Loucy (cell line): ENCODE measurements at regions not wholly inside any gene's neighbourhood (a gene's known extent, or its start where the extent isn't known, plus 50 kb on each side); places are given as distances from the start of the nearest gene placed in this dataset.

Experiments used
- H2AFZ ChIP-seq: fragments of 200-600 bp; sonication (generic); 2 replicates; pipeline ENCODE4 v1.6.0; 2016; ENCODE audit warnings: antibody characterized with exemption, mild to moderate bottlenecking, low read length, moderate library complexity
- H3F3A ChIP-seq: fragments of 200-600 bp; 2 replicates; pipeline ENCODE4 v1.6.0; 2016; ENCODE audit warnings: antibody characterized with exemption, low read depth, mild to moderate bottlenecking
- H3K27me3 ChIP-seq: fragments of 200-600 bp; sonication (generic); 2 replicates; pipeline ENCODE4 v1.6.1; 2014; ENCODE audit warnings: low read length, mild to moderate bottlenecking; ENCODE audit not compliant: insufficient read depth, poor library complexity, severe bottlenecking
- H3K36me3 ChIP-seq: fragments of 200-600 bp; sonication (generic); 2 replicates; pipeline ENCODE4 v1.6.1; 2016; ENCODE audit warnings: low read length; ENCODE audit not compliant: insufficient read depth
- H3K4me1 ChIP-seq: fragments of 200-600 bp; sonication (generic); 2 replicates; pipeline ENCODE4 v1.5.1; 2014; ENCODE audit warnings: low read length, mild to moderate bottlenecking; ENCODE audit not compliant: insufficient read depth, poor library complexity, severe bottlenecking
- H3K4me2 ChIP-seq: fragments of 200-600 bp; sonication (generic); 2 replicates; pipeline ENCODE4 v1.6.0; 2014; ENCODE audit warnings: antibody characterized with exemption, low read length, low read depth, mild to moderate bottlenecking; ENCODE audit not compliant: poor library complexity, severe bottlenecking
- H3K4me3 ChIP-seq: fragments of 200-600 bp; sonication (generic); 2 replicates; pipeline ENCODE4 v1.5.1; 2014; ENCODE audit warnings: low read length, mild to moderate bottlenecking, mixed read lengths; ENCODE audit not compliant: poor library complexity, severe bottlenecking
- H3K79me2 ChIP-seq: fragments of 200-600 bp; sonication (generic); 2 replicates; pipeline ENCODE4 v1.6.1; 2014; ENCODE audit warnings: low read length; ENCODE audit not compliant: insufficient read depth
- H3K9ac ChIP-seq: fragments of 200-600 bp; sonication (generic); 2 replicates; pipeline ENCODE4 v1.6.0; 2014; ENCODE audit warnings: mild to moderate bottlenecking, low read depth, low read length, moderate library complexity; ENCODE audit not compliant: poor library complexity, severe bottlenecking
- H3K9me2 ChIP-seq: fragments of 200-600 bp; sonication (generic); replicated peaks from 2 replicates; pipeline ENCODE4 v1.6.1; 2016; ENCODE audit warnings: low read depth, low read length, mixed read lengths
- H3K9me3 ChIP-seq: fragments of 200-600 bp; sonication (generic); 2 replicates; pipeline ENCODE4 v1.6.1; 2014; ENCODE audit warnings: mild to moderate bottlenecking, antibody characterized with exemption, low read length, low read depth; ENCODE audit not compliant: insufficient read depth
- H4K20me1 ChIP-seq: fragments of 200-600 bp; sonication (generic); 2 replicates; pipeline ENCODE4 v1.6.0; 2014; ENCODE audit warnings: antibody characterized with exemption, low read length, mild to moderate bottlenecking; ENCODE audit not compliant: insufficient read depth, poor library complexity, severe bottlenecking
- CTCF ChIP-seq: fragments of 200-600 bp; sonication (generic); conservative IDR thresholded peaks from 2 replicates; pipeline ENCODE4 v1.5.1; 2014; ENCODE audit warnings: mild to moderate bottlenecking, antibody characterized with exemption, low read length
- EZH2phosphoT487 ChIP-seq: fragments of 200-600 bp; IDR thresholded peaks from 2 replicates; pipeline ENCODE4 v1.6.1; 2018; ENCODE audit warnings: antibody characterized with exemption, mild to moderate bottlenecking, moderate library complexity, borderline replicate concordance

GRCh38 chr6:169045486-169045885 lies 208.2 kb downstream of the THBS2 start:
- Histone ChIP-seq H3K4me3 (no peak overlapping the region), H3K27me3 (no peaks in the 10 kb centered on the region), H3F3A (no peaks in the 10 kb centered on the region), H4K20me1 (no peaks in the 10 kb centered on the region), H3K4me1 (no peaks in the 10 kb centered on the region), H3K9ac (no peak overlapping the region), H2AFZ (no peak overlapping the region), H3K79me2 (no peaks in the 10 kb centered on the region), H3K9me2 (no peaks in the 10 kb centered on the region), H3K4me2 (no peak overlapping the region), H3K9me3 (peaks cover 11% of the 10 kb centered on the region; the same call in 1 of the 2 replicates), H3K36me3 (no peaks in the 10 kb centered on the region)
- TF ChIP-seq CTCF (no peak), EZH2phosphoT487 (no peak)

- no peak overlapping the region for H3K9ac ChIP-seq
- no peak overlapping the region for H2AFZ ChIP-seq
- no peaks in the 10 kb centered on the region for H3F3A ChIP-seq
- H3K9me2 ChIP-seq = no peaks in the 10 kb centered on the region
- H3K36me3 ChIP-seq = no peaks in the 10 kb centered on the region
- H3K79me2 ChIP-seq = no peaks in the 10 kb centered on the region
- no peak overlapping the region for H3K4me3 ChIP-seq
- peaks cover 16% of the 10 kb centered on the region; the same call in 1 of the 2 replicates for H3K9me3 ChIP-seq
- no peaks in the 10 kb centered on the region for H4K20me1 ChIP-seq
- H3K4me2 ChIP-seq = no peak overlapping the region
- no peaks in the 10 kb centered on the region for H3K4me1 ChIP-seq
- no peaks in the 10 kb centered on the region for H3K27me3 ChIP-seq
- no peak for TF ChIP-seq CTCF
- no peak for TF ChIP-seq EZH2phosphoT487
Observed at GRCh38 chr6:169044381-169045230, 209.0 kb downstream of the THBS2 start.

- no peak overlapping the region for H2AFZ ChIP-seq
- no peaks in the 10 kb centered on the region for H3K4me1 ChIP-seq
- H3K9ac ChIP-seq = no peak overlapping the region
- H3K4me2 ChIP-seq = no peak overlapping the region
- H3K36me3 ChIP-seq = no peaks in the 10 kb centered on the region
- no peaks in the 10 kb centered on the region for H3F3A ChIP-seq
- no peaks in the 10 kb centered on the region for H3K9me2 ChIP-seq
- no peaks in the 10 kb centered on the region for H3K27me3 ChIP-seq
- peaks cover 16% of the 10 kb centered on the region; the same call in 1 of the 2 replicates for H3K9me3 ChIP-seq
- no peaks in the 10 kb centered on the region for H3K79me2 ChIP-seq
- H4K20me1 ChIP-seq = no peaks in the 10 kb centered on the region
- no peak overlapping the region for H3K4me3 ChIP-seq
- no peak for TF ChIP-seq EZH2phosphoT487
- TF ChIP-seq CTCF = no peak
Observed at GRCh38 chr6:169042061-169042460, 211.6 kb downstream of the THBS2 start.
